ENCODE measurements at regions not wholly inside any gene's neighbourhood (a gene's known extent, or its start where the extent isn't known, plus 50 kb on each side); places are given as distances from the start of the nearest gene placed in this dataset.

- H3K9me3 ChIP-seq, result no peaks in the 10 kb centered on the region
- ATAC-seq (no peak), DNase-seq (no peak)
- TF ChIP-seq POLR2A (IDR thresholded peaks at IDR 0.05) (no peak), CTCF (IDR thresholded peaks at IDR 0.05) (no peak)
- intact Hi-C loops (cut with DNase I), result no loop called here
- H3K36me3 ChIP-seq (replicated peaks in 1 of 2; ENCODE audit: insufficient read depth in 1 of 2, low read depth in 2 of 2), result no peaks in the 10 kb centered on the region
- H3K27me3 ChIP-seq, result no peaks in the 10 kb centered on the region
- no peaks in the 10 kb centered on the region for H3K4me1 ChIP-seq
- H3K27ac ChIP-seq, result no peak overlapping the region
- H3K4me3 ChIP-seq, result no peak overlapping the region
- 36 to 38% methylated on average over 2 of the region's 2 CpGs for WGBS, 2 donors
Measured at GRCh38 chr14:46325777-46326176, 325.8 kb downstream of the RPL10L start.

GRCh38 chr14:46325157-46325556 is 326.4 kb downstream of the RPL10L start:
- Histone ChIP-seq H3K27me3 (no peaks in the 10 kb centered on the region), H3K36me3 (replicated peaks in 1 of 2; ENCODE audit: insufficient read depth in 1 of 2, low read depth in 2 of 2) (no peaks in the 10 kb centered on the region), H3K4me3 (no peak overlapping the region), H3K27ac (no peak overlapping the region), H3K4me1 (no peaks in the 10 kb centered on the region), H3K9me3 (no peaks in the 10 kb centered on the region)
- DNase-seq, result no peak
- WGBS, 2 donors, result 39 to 63% methylated on average over 5 of the region's 5 CpGs
- TF ChIP-seq POLR2A (IDR thresholded peaks at IDR 0.05) (no peak), CTCF (IDR thresholded peaks at IDR 0.05) (no peak)
- intact Hi-C loops (cut with DNase I), result no loop called here
- ATAC-seq, result no peak

- ATAC-seq, result no peak
- H3K9me3 ChIP-seq, result no peaks in the 10 kb centered on the region
Measured at GRCh38 chr14:46323404-46323762, 328.2 kb downstream of the RPL10L start.

GRCh38 chr14:46322730-46323403 is 328.7 kb downstream of the RPL10L start:
- H3K4me1 ChIP-seq, result no peaks in the 10 kb centered on the region
- H3K36me3 ChIP-seq (replicated peaks in 1 of 2; ENCODE audit: insufficient read depth in 1 of 2, low read depth in 2 of 2), result no peaks in the 10 kb centered on the region
- no peak for TF ChIP-seq POLR2A (IDR thresholded peaks at IDR 0.05)
- TF ChIP-seq CTCF (IDR thresholded peaks at IDR 0.05), result no peak
- H3K4me3 ChIP-seq, result no peak overlapping the region
- intact Hi-C loops (cut with DNase I), result no loop called here
- no peaks in the 10 kb centered on the region for H3K9me3 ChIP-seq
- no peaks in the 10 kb centered on the region for H3K27me3 ChIP-seq
- ATAC-seq (no peak), DNase-seq (no peak)
- WGBS, 2 donors, result 34 to 50% methylated on average over 3 of the region's 3 CpGs
- no peak overlapping the region for H3K27ac ChIP-seq

More at GRCh38 chr14:46323404-46323762, 328.2 kb downstream of the RPL10L start:
- Histone ChIP-seq H3K27me3 (no peaks in the 10 kb centered on the region), H3K36me3 (replicated peaks in 1 of 2; ENCODE audit: insufficient read depth in 1 of 2, low read depth in 2 of 2) (no peaks in the 10 kb centered on the region), H3K4me3 (no peak overlapping the region), H3K4me1 (no peaks in the 10 kb centered on the region), H3K27ac (no peak overlapping the region)
- intact Hi-C loops (cut with DNase I), result no loop called here
- TF ChIP-seq POLR2A (IDR thresholded peaks at IDR 0.05), result no peak
- no peak for DNase-seq

- H3K27ac ChIP-seq, result no peak overlapping the region
- no peak for DNase-seq
- H3K27me3 ChIP-seq, result no peaks in the 10 kb centered on the region
- ATAC-seq, result no peak
- no peak for TF ChIP-seq CTCF (IDR thresholded peaks at IDR 0.05)
- TF ChIP-seq POLR2A (IDR thresholded peaks at IDR 0.05), result no peak
- no peaks in the 10 kb centered on the region for H3K4me1 ChIP-seq
- intact Hi-C loops (cut with DNase I), result no loop called here
- no peak overlapping the region for H3K4me3 ChIP-seq
- no peaks in the 10 kb centered on the region for H3K36me3 ChIP-seq (replicated peaks in 1 of 2; ENCODE audit: insufficient read depth in 1 of 2, low read depth in 2 of 2)
- no peaks in the 10 kb centered on the region for H3K9me3 ChIP-seq
- 13 to 55% methylated on average over 1 of the region's 1 CpG for WGBS, 2 donors
Measured at GRCh38 chr14:46322076-46322475, 329.5 kb downstream of the RPL10L start.

All from body of pancreas (tissue), 4 donors.